A549 (cell line): ENCODE measurements at regions not wholly inside any gene's neighbourhood (a gene's known extent, or its start where the extent isn't known, plus 50 kb on each side); places are given as distances from the start of the nearest gene placed in this dataset.

Experiments used
- ATAC-seq, 2 experiments: fragments of 200-7000 bp in 1 of 2; fragments of >200 bp in 1 of 2; cut with Nextera tagmentation in 1 of 2; cut with Tn5 transposase in 1 of 2; 3 replicates each; pipeline versions ENCODE4 v1.8.0 to v1.9.1; 2018 to 2020; ENCODE audit warnings: mild to moderate bottlenecking in 1 of 2, moderate library complexity in 1 of 2
- CTCF ChIA-PET: fragments of 300-600 bp; sonication (Branson Sonifier 250); formaldehyde crosslinking; extraction: SDS; loops from one replicate; lab custom pipeline; 2021; ENCODE audit warnings: antibody characterized with exemption, inconsistent platforms; lab: Yijun Ruan, JAX
- POLR2A ChIA-PET: fragments of 350-600 bp; formaldehyde crosslinking; extraction: SDS; loops from one replicate; lab custom pipeline; 2021; ENCODE audit warnings: antibody characterized with exemption, inconsistent platforms; lab: Yijun Ruan, JAX
- DNase-seq, 2 experiments: peaks; one replicate each; pipeline versions ENCODE4 v3.0.0 to v3.0.0-alpha.2; 2011 to 2016; ENCODE audit warnings: low read depth in 1 of 2, low spot score in 1 of 2
- FAIRE-seq: peaks from 2 replicates; lab custom pipeline; 2011; peaks lifted over from hg19 to GRCh38; lab: Jason Lieb, UNC
- H3K27ac ChIP-seq, 2 experiments: fragments of >200 bp; sonication (Bioruptor Twin); formaldehyde crosslinking; 3 replicates each; pipeline ENCODE4 v1.5.1; 2016 to 2017
- H3K4me1 ChIP-seq: fragments of >200 bp; sonication (Bioruptor Twin); formaldehyde crosslinking; 3 replicates; pipeline ENCODE4 v1.6.1; 2016
- H3K4me2 ChIP-seq: fragments of >200 bp; sonication (Bioruptor Twin); formaldehyde crosslinking; 3 replicates; pipeline ENCODE4 v1.6.1; 2016
- H3K4me3 ChIP-seq: fragments of >200 bp; sonication (Bioruptor Twin); formaldehyde crosslinking; 3 replicates; pipeline ENCODE4 v1.5.1; 2016
- H3K9me3 ChIP-seq: fragments of >200 bp; sonication (Bioruptor Twin); formaldehyde crosslinking; 3 replicates; pipeline ENCODE4 v1.6.1; 2016
- ELK1 ChIP-seq: fragments of 150-350 bp; IDR thresholded peaks from 2 replicates; pipeline ENCODE4 v1.6.1; 2014; ENCODE audit warnings: low read depth, mild to moderate bottlenecking, low read length
- ESRRA ChIP-seq: fragments of 150-350 bp; IDR thresholded peaks from 2 replicates; pipeline ENCODE4 v1.6.1; 2014; ENCODE audit warnings: mild to moderate bottlenecking, low read length, borderline replicate concordance
- FOSL2 ChIP-seq, 2 experiments: fragments of 450-650 bp in 1 of 2; fragments of >200 bp in 1 of 2; sonication (Bioruptor Twin) in 1 of 2; formaldehyde crosslinking; IDR thresholded peaks; 2 replicates each; pipeline versions ENCODE4 v1.5.0 to v1.6.1; 2016 to 2020; ENCODE audit warnings: mild to moderate bottlenecking in 1 of 2, moderate library complexity in 1 of 2
- FOXS1 ChIP-seq: fragments of 250-450 bp; sonication (Bioruptor Pico); IDR thresholded peaks from 2 replicates; pipeline ENCODE4 v1.5.0; 2020; ENCODE audit warnings: mild to moderate bottlenecking, moderate library complexity
- GATA3 ChIP-seq: IDR thresholded peaks from 2 replicates; pipeline ENCODE4 v1.6.1; 2012; ENCODE audit warnings: borderline replicate concordance
- HDAC2 ChIP-seq: fragments of 200-600 bp; sonication (generic); IDR thresholded peaks from 2 replicates; pipeline ENCODE4 v1.6.1; 2016
- HOXB13 ChIP-seq: fragments of 250-450 bp; sonication (Bioruptor Pico); IDR thresholded peaks from 2 replicates; pipeline ENCODE4 v1.5.0; 2020; ENCODE audit warnings: low read depth, mild to moderate bottlenecking, moderate library complexity
- HOXB5 ChIP-seq: fragments of 250-450 bp; sonication (Bioruptor Pico); IDR thresholded peaks from 2 replicates; pipeline ENCODE4 v1.5.0; 2020; ENCODE audit warnings: mild to moderate bottlenecking, moderate library complexity
- KDM1A ChIP-seq: fragments of 200-600 bp; sonication (generic); IDR thresholded peaks from 2 replicates; pipeline ENCODE4 v1.6.1; 2016; ENCODE audit warnings: low read depth, mild to moderate bottlenecking
- KDM5A ChIP-seq: fragments of 200-600 bp; sonication (generic); IDR thresholded peaks from 2 replicates; pipeline ENCODE4 v1.6.1; 2016; ENCODE audit warnings: antibody characterized with exemption, mild to moderate bottlenecking
- MAFK ChIP-seq: fragments of 450-650 bp; IDR thresholded peaks from 2 replicates; pipeline ENCODE4 v1.6.1; 2014; ENCODE audit not compliant: partially characterized antibody
- MYC ChIP-seq: IDR thresholded peaks from 2 replicates; pipeline ENCODE4 v1.6.1; 2012; ENCODE audit warnings: mild to moderate bottlenecking, inconsistent platforms, low read length, improper control_type of control experiment, borderline replicate concordance
- PBX3 ChIP-seq: IDR thresholded peaks from 2 replicates; pipeline ENCODE4 v1.6.1; 2012
- PHF8 ChIP-seq: fragments of 200-600 bp; sonication (generic); IDR thresholded peaks from 2 replicates; pipeline ENCODE4 v1.6.1; 2016; ENCODE audit warnings: low read depth, mild to moderate bottlenecking, antibody characterized with exemption, moderate library complexity, borderline replicate concordance
- POLR2AphosphoS2 ChIP-seq: conservative IDR thresholded peaks from 2 replicates; pipeline ENCODE4 v1.6.1; 2012; ENCODE audit warnings: low read length, improper control_type of control experiment, inconsistent platforms
- RAD21 ChIP-seq, 2 experiments: fragments of >200 bp in 1 of 2; sonication (Bioruptor Twin) in 1 of 2; formaldehyde crosslinking in 1 of 2; IDR thresholded peaks in 1 of 2; conservative IDR thresholded peaks in 1 of 2; 2 replicates in 1 of 2; 3 replicates in 1 of 2; pipeline ENCODE4 v1.6.1; 2012 to 2018; ENCODE audit warnings: inconsistent platforms in 1 of 2
- RARB ChIP-seq: fragments of 250-450 bp; sonication (Bioruptor Pico); IDR thresholded peaks from 2 replicates; pipeline ENCODE4 v1.8.0; 2021; ENCODE audit warnings: mild to moderate bottlenecking, moderate library complexity
- RFX5 ChIP-seq: fragments of 450-650 bp; IDR thresholded peaks from 2 replicates; pipeline ENCODE4 v1.7.1; 2014; ENCODE audit warnings: antibody characterized with exemption, mild to moderate bottlenecking, moderate library complexity
- TFCP2L1 ChIP-seq: fragments of 250-450 bp; sonication (Bioruptor Pico); IDR thresholded peaks from 2 replicates; pipeline ENCODE4 v1.5.0; 2021; ENCODE audit warnings: mild to moderate bottlenecking
- TP53 ChIP-seq: fragments of 250-450 bp; sonication (Bioruptor Pico); IDR thresholded peaks from 2 replicates; pipeline ENCODE4 v1.5.0; 2021; ENCODE audit warnings: mild to moderate bottlenecking, moderate library complexity
- ZC3H11A ChIP-seq: fragments of 450-650 bp; IDR thresholded peaks from 2 replicates; pipeline ENCODE4 v1.6.1; 2014; ENCODE audit warnings: antibody characterized with exemption, mild to moderate bottlenecking
- ZFP36 ChIP-seq: fragments of 450-650 bp; IDR thresholded peaks from 2 replicates; pipeline ENCODE4 v1.6.1; 2014; ENCODE audit warnings: borderline replicate concordance; ENCODE audit not compliant: partially characterized antibody
- WGBS: methylation state at CpG from one replicate; pipeline ENCODE4 v1.1.6; 2017; ENCODE audit errors: missing lambda C conversion rate; 5-methylcytosine and 5-hydroxymethylcytosine counted together
- TF ChIP-seq, protein P1 (sequence below): fragments of 450-650 bp; IDR thresholded peaks from 2 replicates; pipeline ENCODE4 v1.6.1; 2014; ENCODE audit warnings: antibody characterized with exemption
- TF ChIP-seq, protein P2 (sequence below): fragments of 200-600 bp; sonication (generic); IDR thresholded peaks from 2 replicates; pipeline ENCODE4 v1.6.1; 2016; ENCODE audit warnings: antibody characterized with exemption, mild to moderate bottlenecking, moderate library complexity
- TF ChIP-seq, protein P3 (sequence below): fragments of >200 bp; sonication (Bioruptor Twin); formaldehyde crosslinking; IDR thresholded peaks from 2 replicates; pipeline ENCODE4 v1.6.1; 2016
- TF ChIP-seq, protein P4 (sequence below): IDR thresholded peaks from 2 replicates; pipeline ENCODE4 v1.6.1; 2012

DNA sequence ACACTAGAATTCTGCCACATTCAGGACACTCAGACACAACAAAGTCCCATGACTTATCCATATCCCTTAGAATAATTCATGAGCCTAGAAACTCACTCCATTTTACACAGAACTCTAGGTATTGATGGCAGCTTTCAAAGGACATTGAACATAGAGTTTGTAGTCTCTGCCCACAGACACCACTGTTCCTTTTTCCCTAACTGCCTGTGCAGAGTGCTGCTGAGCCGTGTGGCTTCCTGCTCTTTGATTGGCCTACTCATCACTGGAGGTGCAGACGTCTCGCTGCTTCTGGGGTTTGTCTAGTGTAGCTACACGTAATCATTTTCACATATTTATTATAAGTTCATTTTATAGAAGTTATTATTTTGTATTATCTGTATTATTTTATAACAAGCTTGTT lies 407.6 kb downstream of the PREX1 start:
- no peaks in the 10 kb centered on the region for H3K9me3 ChIP-seq
- H3K4me2 ChIP-seq: no peak overlapping the region
- ATAC-seq (no peak), DNase-seq (no peak), FAIRE-seq (no peak)
- H3K27ac ChIP-seq: no peak overlapping the region
- POLR2A ChIA-PET: no interaction called here
- no peak overlapping the region for H3K4me3 ChIP-seq
- CTCF ChIA-PET: interaction anchor here (2.0 kb wide), 1 partner anchor 201 kb away, joined by 8 read pairs; no protein-coding TSS in a partner anchor
- 34% methylated on average over 4 of the region's 4 CpGs for WGBS
- TF ChIP-seq, protein P1, sequence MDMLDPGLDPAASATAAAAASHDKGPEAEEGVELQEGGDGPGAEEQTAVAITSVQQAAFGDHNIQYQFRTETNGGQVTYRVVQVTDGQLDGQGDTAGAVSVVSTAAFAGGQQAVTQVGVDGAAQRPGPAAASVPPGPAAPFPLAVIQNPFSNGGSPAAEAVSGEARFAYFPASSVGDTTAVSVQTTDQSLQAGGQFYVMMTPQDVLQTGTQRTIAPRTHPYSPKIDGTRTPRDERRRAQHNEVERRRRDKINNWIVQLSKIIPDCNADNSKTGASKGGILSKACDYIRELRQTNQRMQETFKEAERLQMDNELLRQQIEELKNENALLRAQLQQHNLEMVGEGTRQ: no peak
- TF ChIP-seq, protein P2, sequence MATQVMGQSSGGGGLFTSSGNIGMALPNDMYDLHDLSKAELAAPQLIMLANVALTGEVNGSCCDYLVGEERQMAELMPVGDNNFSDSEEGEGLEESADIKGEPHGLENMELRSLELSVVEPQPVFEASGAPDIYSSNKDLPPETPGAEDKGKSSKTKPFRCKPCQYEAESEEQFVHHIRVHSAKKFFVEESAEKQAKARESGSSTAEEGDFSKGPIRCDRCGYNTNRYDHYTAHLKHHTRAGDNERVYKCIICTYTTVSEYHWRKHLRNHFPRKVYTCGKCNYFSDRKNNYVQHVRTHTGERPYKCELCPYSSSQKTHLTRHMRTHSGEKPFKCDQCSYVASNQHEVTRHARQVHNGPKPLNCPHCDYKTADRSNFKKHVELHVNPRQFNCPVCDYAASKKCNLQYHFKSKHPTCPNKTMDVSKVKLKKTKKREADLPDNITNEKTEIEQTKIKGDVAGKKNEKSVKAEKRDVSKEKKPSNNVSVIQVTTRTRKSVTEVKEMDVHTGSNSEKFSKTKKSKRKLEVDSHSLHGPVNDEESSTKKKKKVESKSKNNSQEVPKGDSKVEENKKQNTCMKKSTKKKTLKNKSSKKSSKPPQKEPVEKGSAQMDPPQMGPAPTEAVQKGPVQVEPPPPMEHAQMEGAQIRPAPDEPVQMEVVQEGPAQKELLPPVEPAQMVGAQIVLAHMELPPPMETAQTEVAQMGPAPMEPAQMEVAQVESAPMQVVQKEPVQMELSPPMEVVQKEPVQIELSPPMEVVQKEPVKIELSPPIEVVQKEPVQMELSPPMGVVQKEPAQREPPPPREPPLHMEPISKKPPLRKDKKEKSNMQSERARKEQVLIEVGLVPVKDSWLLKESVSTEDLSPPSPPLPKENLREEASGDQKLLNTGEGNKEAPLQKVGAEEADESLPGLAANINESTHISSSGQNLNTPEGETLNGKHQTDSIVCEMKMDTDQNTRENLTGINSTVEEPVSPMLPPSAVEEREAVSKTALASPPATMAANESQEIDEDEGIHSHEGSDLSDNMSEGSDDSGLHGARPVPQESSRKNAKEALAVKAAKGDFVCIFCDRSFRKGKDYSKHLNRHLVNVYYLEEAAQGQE: no peak
- TF ChIP-seq RARB (CRISPR knock-in tag) (no peak), PBX3 (no peak), TFCP2L1 (CRISPR knock-in tag) (no peak), FOSL2 (IDR thresholded peaks at IDR 0.05) (no peak), FOSL2 (CRISPR knock-in tag; IDR thresholded peaks at IDR 0.05) (no peak), ELK1 (no peak), KDM5A (no peak), HDAC2 (no peak), ZFP36 (no peak), POLR2AphosphoS2 (no peak), MYC (no peak), ESRRA (no peak), TP53 (CRISPR knock-in tag) (no peak), KDM1A (no peak), HOXB5 (no peak), RFX5 (no peak), RAD21 (conservative IDR thresholded peaks at IDR 0.05 in 1 of 2, IDR thresholded peaks at IDR 0.05 in 1 of 2) (no peak), PHF8 (no peak)
- TF ChIP-seq, protein P3, sequence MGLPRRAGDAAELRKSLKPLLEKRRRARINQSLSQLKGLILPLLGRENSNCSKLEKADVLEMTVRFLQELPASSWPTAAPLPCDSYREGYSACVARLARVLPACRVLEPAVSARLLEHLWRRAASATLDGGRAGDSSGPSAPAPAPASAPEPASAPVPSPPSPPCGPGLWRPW: no peak
- no peaks in the 10 kb centered on the region for H3K4me1 ChIP-seq

DNA sequence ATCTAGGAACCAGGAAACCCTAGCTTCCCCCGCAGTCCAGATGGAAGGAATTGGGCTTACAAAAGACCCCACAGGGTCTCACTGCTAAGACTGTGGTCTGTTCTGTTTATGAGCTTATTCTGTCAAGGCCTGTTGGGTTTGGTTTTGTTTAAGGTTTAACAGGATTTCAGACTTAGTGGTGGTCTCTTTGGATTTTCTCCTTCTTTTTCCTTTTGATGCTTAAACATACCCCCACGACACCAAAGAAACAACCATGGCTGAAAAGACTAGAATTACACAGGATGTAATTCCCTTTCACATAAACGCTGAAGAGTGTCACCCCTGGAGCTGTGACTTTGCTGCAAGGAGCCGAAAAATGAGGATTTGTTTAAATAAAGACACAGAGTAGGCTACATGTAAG lies 408.6 kb downstream of the PREX1 start:
- no peaks in the 10 kb centered on the region for H3K4me1 ChIP-seq
- no peak for ATAC-seq
- no peak overlapping the region for H3K4me3 ChIP-seq
- TF ChIP-seq MAFK (no peak), HOXB5 (no peak), KDM5A (no peak), HOXB13 (no peak), FOXS1 (no peak), GATA3 (no peak), ZFP36 (no peak), ZC3H11A (no peak)
- TF ChIP-seq, protein P3: no peak
- TF ChIP-seq, protein P4, sequence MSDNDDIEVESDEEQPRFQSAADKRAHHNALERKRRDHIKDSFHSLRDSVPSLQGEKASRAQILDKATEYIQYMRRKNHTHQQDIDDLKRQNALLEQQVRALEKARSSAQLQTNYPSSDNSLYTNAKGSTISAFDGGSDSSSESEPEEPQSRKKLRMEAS: no peak
- TF ChIP-seq, all 56 proteins: peak for 0
- DNase-seq: no peak
- WGBS: 34% methylated on average over 4 of the region's 4 CpGs
- Histone ChIP-seq H3K9me3 (no peaks in the 10 kb centered on the region), H3K4me2 (no peak overlapping the region), H3K27ac (no peak overlapping the region)
- ChIA-PET CTCF (interaction anchor here (0.6 to 2.0 kb wide), 3 partner anchors 202 to 486 kb away, joined by 3 to 8 read pairs (median 4); no protein-coding TSS in a partner anchor), POLR2A (no interaction called here)
- FAIRE-seq: no peak
